Smooth muscle cell of the brain vasculature (primary cell): ENCODE measurements at regions not wholly inside any gene's neighbourhood (a gene's known extent, or its start where the extent isn't known, plus 50 kb on each side); places are given as distances from the start of the nearest gene placed in this dataset.

Experiments
- DNase-seq: peaks from one replicate; pipeline ENCODE4 v3.0.0-alpha.2; 2012; ENCODE audit warnings: low read depth, low spot score

DNA sequence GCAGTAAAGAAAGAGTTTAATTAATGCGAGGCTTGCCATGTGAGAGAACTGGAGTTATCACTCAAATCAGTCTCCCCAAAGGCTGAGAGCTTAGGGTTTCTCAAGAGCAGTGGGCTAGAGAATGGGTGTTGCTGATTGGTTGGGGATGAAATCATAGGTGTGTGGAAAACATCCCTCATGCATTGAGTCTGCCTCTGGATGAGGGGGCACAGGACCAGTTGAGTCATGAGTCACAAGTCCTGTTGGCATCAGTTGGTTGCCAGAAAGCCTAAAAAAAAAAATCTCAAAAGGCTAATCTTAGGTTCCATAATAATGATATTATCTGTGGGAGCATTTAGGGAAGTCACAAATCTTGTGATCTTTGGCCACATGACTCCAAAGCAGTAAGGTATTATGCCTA, 800.3 kb downstream of the TUSC7 start:
- DNase-seq = no peak

DNA sequence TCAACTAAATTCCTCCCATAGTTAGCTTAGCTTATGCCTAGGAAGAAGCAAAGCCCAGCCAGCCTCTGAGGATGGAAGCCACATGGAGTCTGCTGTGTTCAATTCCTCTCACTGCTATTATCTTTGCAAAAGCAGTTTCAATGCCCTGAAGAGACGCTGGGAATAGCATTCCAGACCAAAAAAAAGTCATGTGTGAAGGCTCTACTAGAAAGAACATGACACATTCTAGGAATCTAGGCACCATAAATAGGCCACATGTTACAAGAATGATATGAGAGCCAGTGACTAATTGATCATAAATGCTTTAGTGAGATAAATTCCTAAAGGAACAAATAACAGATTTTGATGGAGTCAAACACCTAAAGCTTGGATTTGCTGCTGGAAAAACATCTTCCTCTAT, 800.8 kb downstream of the TUSC7 start:
- no peak for DNase-seq

DNA sequence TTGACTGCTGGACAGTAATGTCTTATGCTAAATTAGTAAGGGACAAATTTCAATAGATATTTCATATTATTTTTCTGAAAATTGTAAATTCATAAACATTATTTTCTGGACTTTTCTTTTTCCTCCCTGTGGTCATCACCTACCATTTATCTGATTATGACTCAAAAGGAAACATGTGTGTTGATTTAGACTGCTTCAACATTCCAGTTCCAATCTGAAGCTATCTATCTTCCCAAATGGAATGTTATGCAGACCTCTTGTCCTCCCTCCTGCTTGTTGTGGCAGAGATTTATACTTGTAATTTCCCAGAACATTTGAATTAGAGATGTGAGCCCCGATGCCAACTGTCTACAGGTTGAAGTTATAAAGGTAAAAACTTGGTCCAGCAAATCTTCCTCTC, 803.4 kb downstream of the TUSC7 start:
- DNase-seq = no peak

DNA sequence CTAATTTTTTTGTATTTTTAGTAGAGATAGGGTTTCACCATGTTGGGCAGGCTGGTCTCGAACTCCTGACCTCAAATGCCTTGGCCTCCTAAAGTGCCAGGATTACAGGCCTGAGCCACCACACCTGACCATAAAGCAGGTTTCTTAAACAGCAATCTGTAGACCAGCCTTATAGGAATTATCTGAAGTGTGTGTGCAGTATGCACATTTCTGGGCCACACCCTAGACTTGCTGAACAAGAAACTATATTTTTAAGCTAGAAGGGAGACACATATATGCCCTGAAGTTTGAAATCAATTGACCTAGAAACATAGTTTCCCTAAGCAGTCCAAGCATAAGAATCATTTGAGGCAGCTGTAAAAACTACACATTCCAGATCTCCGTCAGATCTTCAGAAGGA, 805.7 kb downstream of the TUSC7 start:
- DNase-seq = no peak

GRCh38 chr3:117518364-117518763, 808.8 kb downstream of the TUSC7 start:
- no peak for DNase-seq

- no peak for DNase-seq
Measured at GRCh38 chr3:117519776-117520175, 810.2 kb downstream of the TUSC7 start.

- no peak for DNase-seq
Measured at GRCh38 chr3:117520582-117520981, 811.0 kb downstream of the TUSC7 start.

DNA sequence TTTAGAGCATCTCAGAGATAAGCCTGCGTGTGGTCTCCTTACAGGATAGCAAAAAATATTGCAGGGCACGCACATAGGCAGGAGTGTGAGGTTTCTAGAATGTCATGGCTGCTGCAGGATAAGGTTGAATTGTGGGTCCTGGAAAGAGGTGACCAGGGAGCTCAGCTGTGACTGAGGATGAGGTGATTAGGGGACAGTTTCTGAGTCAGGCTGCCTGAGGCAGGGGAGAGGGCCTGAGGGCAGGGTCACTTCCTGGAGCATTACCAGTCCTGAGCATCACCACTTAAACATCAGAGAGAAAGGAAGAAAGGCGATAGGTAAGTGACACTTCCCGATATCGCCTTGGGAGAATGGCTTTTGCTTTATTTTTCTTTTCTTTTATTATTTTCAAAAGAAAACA, 813.8 kb downstream of the TUSC7 start:
- DNase-seq = no peak

DNA sequence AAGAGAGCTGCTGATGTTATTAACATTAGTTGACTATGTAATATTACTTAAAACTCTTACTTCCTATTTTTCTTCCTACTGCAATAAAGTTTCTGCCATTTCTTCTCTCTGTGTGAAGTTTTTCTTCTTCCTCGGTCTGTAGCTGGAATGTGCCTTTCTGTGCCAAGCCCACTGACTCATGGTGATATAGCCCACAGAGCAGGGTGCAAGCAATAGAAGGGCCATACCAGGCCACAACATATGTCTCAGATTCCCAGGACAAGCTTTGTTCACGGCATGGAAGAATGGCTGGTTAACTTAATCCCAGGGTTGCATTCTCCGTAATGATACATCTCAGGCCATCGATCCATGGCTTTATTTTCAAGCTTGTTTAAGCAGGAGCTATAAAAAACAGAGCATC, 815.3 kb downstream of the TUSC7 start:
- DNase-seq = no peak

- DNase-seq = no peak
Measured at GRCh38 chr3:117526470-117527079, 817.0 kb downstream of the TUSC7 start.

DNA sequence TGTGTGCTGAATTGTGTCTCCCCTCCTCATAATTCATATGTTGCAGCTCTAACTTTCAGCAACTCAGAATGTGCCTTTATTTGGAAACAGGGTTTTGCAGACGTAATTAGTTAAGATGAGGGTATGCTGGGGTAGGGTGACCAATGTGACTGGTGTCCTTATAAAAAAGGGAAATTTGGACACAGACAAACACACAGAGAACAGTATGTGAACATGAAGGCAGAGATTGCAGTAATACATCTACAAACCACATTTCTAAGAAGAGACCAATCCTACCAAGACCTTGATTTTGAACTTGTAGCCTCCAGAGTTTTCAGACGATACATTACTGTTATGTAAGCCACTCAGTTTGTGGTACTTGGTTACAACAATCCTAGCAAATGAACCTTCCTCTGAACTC, 817.8 kb downstream of the TUSC7 start:
- DNase-seq = no peak

- no peak for DNase-seq
Measured at GRCh38 chr3:117528688-117529087, 819.1 kb downstream of the TUSC7 start.

GRCh38 chr3:117531078-117531767, 821.6 kb downstream of the TUSC7 start:
- no peak for DNase-seq

GRCh38 chr3:117532268-117532667, 822.7 kb downstream of the TUSC7 start:
- no peak for DNase-seq

GRCh38 chr3:117534138-117534537, 824.6 kb downstream of the TUSC7 start:
- DNase-seq = no peak

GRCh38 chr3:117536006-117536405, 826.4 kb downstream of the TUSC7 start:
- DNase-seq = no peak

- DNase-seq = no peak
Measured at GRCh38 chr3:117537949-117538348, 828.4 kb downstream of the TUSC7 start.

DNA sequence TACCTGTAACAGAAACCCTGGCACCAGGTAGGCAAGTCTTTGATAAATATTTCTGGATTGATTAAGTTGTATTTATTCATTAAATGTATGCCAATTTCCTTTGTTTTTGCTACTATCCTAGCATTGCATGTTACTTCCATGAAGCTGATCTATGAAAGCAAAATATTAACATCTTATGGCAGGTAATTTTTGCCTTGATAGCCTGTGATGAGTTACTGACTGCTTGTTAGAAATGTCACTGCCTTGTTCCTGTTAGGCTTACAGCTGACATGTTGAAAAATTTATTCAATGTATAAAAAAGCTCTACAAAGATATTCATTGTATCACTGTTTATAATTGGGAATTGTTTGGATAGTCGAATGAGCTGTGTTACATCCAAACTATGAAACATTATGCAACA, 830.1 kb downstream of the TUSC7 start:
- no peak for DNase-seq

GRCh38 chr3:117540597-117540996, 831.0 kb downstream of the TUSC7 start:
- no peak for DNase-seq

- no peak for DNase-seq
Measured at GRCh38 chr3:117541721-117542120, 832.1 kb downstream of the TUSC7 start.

DNA sequence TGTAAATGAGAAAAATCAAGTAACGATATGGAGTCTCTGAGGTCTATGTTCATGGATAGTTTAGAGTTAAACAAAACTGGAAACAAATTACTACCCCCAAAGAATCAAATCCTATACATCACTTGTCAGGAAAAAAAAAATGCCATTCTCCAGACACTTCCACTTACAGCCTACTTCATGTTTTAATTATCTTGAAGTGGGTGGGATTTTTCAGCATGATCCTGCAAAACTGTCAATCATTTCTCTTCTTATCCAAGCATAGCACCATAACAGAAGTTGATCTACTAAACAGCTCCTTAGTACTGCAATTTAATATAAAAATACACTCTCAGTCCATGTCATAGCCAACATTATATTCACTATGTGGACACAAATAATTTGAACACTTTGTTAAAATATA, 833.9 kb downstream of the TUSC7 start:
- DNase-seq = no peak

- DNase-seq = no peak
Measured at GRCh38 chr3:117545484-117545883, 835.9 kb downstream of the TUSC7 start.

DNA sequence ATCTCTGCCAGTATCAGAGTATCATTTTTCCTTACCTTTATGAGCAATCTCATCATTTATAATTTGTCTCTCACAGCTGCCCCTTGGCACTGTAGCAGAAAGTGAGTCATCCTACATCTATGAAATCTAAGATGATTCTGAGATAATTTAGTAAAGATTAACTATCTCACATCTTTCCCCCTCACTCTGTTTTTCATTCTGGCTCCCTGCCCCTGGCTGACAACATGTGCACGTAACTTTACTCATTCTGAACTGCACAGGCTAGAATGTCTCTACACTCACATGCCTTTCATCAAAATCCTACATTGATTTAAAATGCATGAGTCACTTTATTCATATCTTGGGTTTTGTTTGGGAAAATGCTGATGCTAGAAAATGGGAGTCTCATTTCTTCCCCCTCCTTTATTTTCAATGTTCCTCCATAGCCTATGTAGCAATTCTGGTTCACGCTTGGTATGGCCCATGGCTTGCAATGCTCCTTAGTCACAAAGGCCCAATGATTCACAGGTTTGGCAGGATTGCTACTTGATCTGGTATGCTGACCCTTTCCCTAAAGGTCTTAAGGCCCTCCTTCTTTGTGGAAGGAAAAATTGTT, 838.5 kb downstream of the TUSC7 start:
- no peak for DNase-seq
